ENCODE measurements at regions not wholly inside any gene's neighbourhood (a gene's known extent, or its start where the extent isn't known, plus 50 kb on each side); places are given as distances from the start of the nearest gene placed in this dataset.

GRCh38 chr12:27382924-27383323 lies 50.3 kb downstream of the BMAL2 start:
- DNase-seq = no peak

GRCh38 chr12:27383429-27384260 lies 51.0 kb downstream of the BMAL2 start:
- peak; percentile 58 for DNase-seq

- no peak for DNase-seq
These were observed 51.6 kb downstream of the BMAL2 start for GRCh38 chr12:27384261-27384590.

GRCh38 chr12:27385766-27386564 lies 53.3 kb downstream of the BMAL2 start:
- DNase-seq = no peak

- DNase-seq = no peak
These were observed 54.8 kb downstream of the BMAL2 start for GRCh38 chr12:27387473-27387872.

GRCh38 chr12:27388650-27389049 lies 56.0 kb downstream of the BMAL2 start:
- DNase-seq = no peak

GRCh38 chr12:27394676-27395075 lies 51.9 kb upstream of the SMCO2 start:
- DNase-seq = no peak

GRCh38 chr12:27396216-27396815 lies 50.2 kb upstream of the SMCO2 start:
- DNase-seq = peak; percentile 62

Data from MV-4-11 (cell line).